Trophoblast cell (in vitro differentiated cells and primary cell): ENCODE measurements at regions not wholly inside any gene's neighbourhood (a gene's known extent, or its start where the extent isn't known, plus 50 kb on each side); places are given as distances from the start of the nearest gene placed in this dataset.
A peak's percentile ranks its signal among the peaks of the same experiment; 100 is the strongest.

Source experiments
- DNase-seq, 2 donors: peaks; one replicate each; pipeline ENCODE4 v3.0.0-alpha.2; 2016
- H2AFZ ChIP-seq: 2 replicates; pipeline ENCODE4 v1.6.1; 2013; ENCODE audit warnings: low read length, moderate library complexity, mild to moderate bottlenecking; ENCODE audit not compliant: insufficient read depth, poor library complexity
- H2AK5ac ChIP-seq: 2 replicates; pipeline ENCODE4 v1.6.1; 2013; ENCODE audit warnings: mild to moderate bottlenecking, low read length
- H2BK120ac ChIP-seq: 2 replicates; pipeline ENCODE4 v1.6.1; 2013; ENCODE audit warnings: low read length, mild to moderate bottlenecking, moderate library complexity; ENCODE audit not compliant: insufficient read depth, poor library complexity
- H2BK12ac ChIP-seq: 2 replicates; pipeline ENCODE4 v1.6.1; 2013; ENCODE audit warnings: mild to moderate bottlenecking, low read length, moderate library complexity
- H2BK5ac ChIP-seq: 2 replicates; pipeline ENCODE4 v1.6.1; 2013; ENCODE audit warnings: low read length, low read depth, moderate library complexity, mild to moderate bottlenecking; ENCODE audit not compliant: poor library complexity
- H3K14ac ChIP-seq: 2 replicates; pipeline ENCODE4 v1.6.1; 2013; ENCODE audit warnings: mild to moderate bottlenecking, low read length
- H3K18ac ChIP-seq: 2 replicates; pipeline ENCODE4 v1.6.1; 2013; ENCODE audit warnings: mild to moderate bottlenecking, low read length
- H3K23ac ChIP-seq: 2 replicates; pipeline ENCODE4 v1.6.1; 2013; ENCODE audit warnings: low read length
- H3K27ac ChIP-seq: 2 replicates; pipeline ENCODE4 v1.5.1; 2013; ENCODE audit warnings: low read depth, mild to moderate bottlenecking, inconsistent platforms, low read length, moderate library complexity
- H3K27me3 ChIP-seq: 2 replicates; pipeline ENCODE4 v1.6.1; 2013; ENCODE audit warnings: inconsistent platforms, mild to moderate bottlenecking, low read length, moderate library complexity; ENCODE audit not compliant: insufficient read depth
- H3K36me3 ChIP-seq, 2 experiments: 1 replicate in 1 of 2; 2 replicates in 1 of 2; pipeline ENCODE4 v1.6.1; 2013; ENCODE audit warnings: low read length in 2 of 2, mild to moderate bottlenecking in 2 of 2, moderate library complexity in 1 of 2; ENCODE audit not compliant: insufficient read depth in 2 of 2, control insufficient read depth in 1 of 2
- H3K4ac ChIP-seq: 2 replicates; pipeline ENCODE4 v1.6.1; 2013; ENCODE audit warnings: low read depth, mild to moderate bottlenecking, low read length, moderate library complexity
- H3K4me1 ChIP-seq, 2 experiments: 1 replicate in 1 of 2; 2 replicates in 1 of 2; pipeline ENCODE4 v1.6.1; 2013; ENCODE audit warnings: low read length in 2 of 2, mild to moderate bottlenecking in 2 of 2, moderate library complexity in 1 of 2; ENCODE audit not compliant: insufficient read depth in 2 of 2, control insufficient read depth in 1 of 2
- H3K4me2 ChIP-seq: 2 replicates; pipeline ENCODE4 v1.6.1; 2013; ENCODE audit warnings: inconsistent platforms, mild to moderate bottlenecking, low read length, moderate library complexity
- H3K4me3 ChIP-seq: 2 replicates; pipeline ENCODE4 v1.5.1; 2013; ENCODE audit warnings: mild to moderate bottlenecking, low read depth, low read length, inconsistent platforms
- H3K79me1 ChIP-seq: one replicate; pipeline ENCODE4 v1.6.1; 2013; ENCODE audit warnings: low read length
- H3K79me2 ChIP-seq: 2 replicates; pipeline ENCODE4 v1.6.1; 2013; ENCODE audit warnings: low read length, mild to moderate bottlenecking; ENCODE audit not compliant: control insufficient read depth, insufficient read depth, poor library complexity
- H3K9ac ChIP-seq: 2 replicates; pipeline ENCODE4 v1.6.1; 2013; ENCODE audit warnings: mild to moderate bottlenecking, low read length
- H3K9me3 ChIP-seq: 2 replicates; pipeline ENCODE4 v1.6.1; 2013; ENCODE audit warnings: low read depth, mild to moderate bottlenecking, control low read depth, inconsistent platforms, low read length; ENCODE audit not compliant: insufficient read depth
- H4K12ac ChIP-seq: 2 replicates; pipeline ENCODE4 v1.6.1; 2013; ENCODE audit warnings: low read depth, mild to moderate bottlenecking, low read length, moderate library complexity
- H4K8ac ChIP-seq: 2 replicates; pipeline ENCODE4 v1.6.1; 2013; ENCODE audit warnings: low read depth, mild to moderate bottlenecking, low read length, moderate library complexity
- H4K91ac ChIP-seq: one replicate; pipeline ENCODE4 v1.6.1; 2013; ENCODE audit warnings: low read depth, mild to moderate bottlenecking, low read length, moderate library complexity
- WGBS: extraction: QIAGEN DNeasy Blood & Tissue Kit; methylation state at CpG from one replicate; pipeline ENCODE4 v1.1.7; 2013; ENCODE audit warnings: missing lambda C conversion rate; ENCODE audit not compliant: insufficient read length, insufficient coverage; ENCODE audit errors: extremely low coverage; 5-methylcytosine and 5-hydroxymethylcytosine counted together

DNA sequence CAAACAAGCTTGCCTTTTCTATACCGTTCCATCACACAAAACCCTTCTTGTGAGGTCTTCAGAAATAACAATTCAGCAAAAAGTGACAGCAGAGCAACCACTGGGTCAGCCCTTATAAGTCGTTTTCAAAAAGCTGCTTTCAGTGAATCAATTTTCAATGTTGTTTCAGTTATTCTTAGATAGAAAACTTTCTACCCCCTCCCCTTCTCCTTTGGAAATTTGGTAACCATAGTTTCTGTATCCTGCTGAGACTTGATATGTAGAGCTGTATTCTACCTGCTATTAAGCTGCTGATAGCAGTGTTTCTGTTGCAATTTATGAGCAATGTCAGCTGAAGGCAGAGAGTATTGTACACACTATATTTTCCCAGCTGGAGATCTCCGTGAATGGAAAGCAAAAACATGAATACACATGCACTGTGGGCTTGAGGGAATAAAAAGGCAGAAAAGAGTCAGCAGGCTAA lies 75.7 kb downstream of the ZNF608 start:
- Histone ChIP-seq H3K4me3 (no peak overlapping the region), H3K79me2 (no peaks in the 10 kb centered on the region), H3K9ac (no peak overlapping the region), H2AK5ac (no peak overlapping the region), H3K27me3 (no peaks in the 10 kb centered on the region), H3K79me1 (no peaks in the 10 kb centered on the region), H4K8ac (no peak overlapping the region), H3K4ac (no peak overlapping the region), H3K18ac (no peak overlapping the region), H3K27ac (no peak overlapping the region), H2BK12ac (no peak overlapping the region), H2BK120ac (no peak overlapping the region), H4K12ac (no peak overlapping the region), H3K4me1 (no peaks in the 10 kb centered on the region), H2BK5ac (no peak overlapping the region), H3K36me3 (no peaks in the 10 kb centered on the region), H3K23ac (no peak overlapping the region), H4K91ac (no peak overlapping the region), H2AFZ (no peak overlapping the region), H3K14ac (no peak overlapping the region), H3K9me3 (no peaks in the 10 kb centered on the region), H3K4me2 (no peak overlapping the region)
- no CpG with 5 or more reads among the region's 3 CpGs for WGBS
- no peak for DNase-seq

DNA sequence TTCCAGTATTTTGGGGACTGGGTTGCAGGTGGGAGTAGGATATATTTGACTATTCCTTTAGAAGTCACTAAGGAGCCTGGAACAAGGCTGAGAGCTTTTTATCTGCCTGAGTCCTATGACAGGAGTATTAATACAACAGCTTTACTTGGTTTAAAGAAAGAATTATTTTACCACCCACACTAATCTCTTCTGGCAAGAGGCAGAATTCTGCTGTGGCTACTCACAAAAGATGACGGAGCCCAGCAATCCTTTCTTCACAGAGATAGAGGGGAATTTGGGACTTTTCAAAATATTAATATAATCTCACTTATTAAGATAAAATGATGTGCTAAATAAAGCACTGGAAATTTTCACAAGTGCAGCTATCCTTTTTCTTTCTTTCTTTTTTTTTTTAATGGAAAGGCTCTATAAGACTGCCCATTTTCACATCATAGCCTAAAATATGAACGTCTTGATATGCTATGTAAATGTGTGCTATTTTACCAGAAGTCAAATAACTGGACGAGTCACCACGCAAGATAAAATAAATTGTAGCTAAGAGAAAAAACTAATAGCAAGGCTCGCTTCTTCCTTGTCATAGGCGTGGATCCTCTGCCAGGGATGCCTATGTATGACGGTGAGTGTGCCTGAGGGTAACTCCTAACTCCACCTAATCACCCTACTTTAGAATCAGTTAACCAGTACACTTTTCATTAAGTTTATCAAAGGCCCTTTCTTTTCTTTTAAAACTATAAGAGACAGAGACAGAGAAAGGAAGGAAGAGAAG lies 76.3 kb downstream of the ZNF608 start:
- Histone ChIP-seq H3K79me2 (no peaks in the 10 kb centered on the region), H3K4me1 (peaks cover 0 to 2% of the 10 kb centered on the region in 2 experiments), H3K18ac (no peak overlapping the region), H3K4ac (no peak overlapping the region), H4K91ac (no peak overlapping the region), H2AFZ (no peak overlapping the region), H3K27me3 (no peaks in the 10 kb centered on the region), H3K36me3 (no peaks in the 10 kb centered on the region), H3K79me1 (no peaks in the 10 kb centered on the region), H4K12ac (no peak overlapping the region), H3K4me2 (no peak overlapping the region), H3K23ac (no peak overlapping the region), H2BK5ac (no peak overlapping the region), H2AK5ac (no peak overlapping the region), H4K8ac (no peak overlapping the region), H3K4me3 (no peak overlapping the region), H2BK12ac (no peak overlapping the region), H3K9me3 (no peaks in the 10 kb centered on the region), H3K27ac (no peak overlapping the region), H3K14ac (no peak overlapping the region), H3K9ac (no peak overlapping the region), H2BK120ac (no peak overlapping the region)
- no peak for DNase-seq
- WGBS: no CpG with 5 or more reads among the region's 7 CpGs

DNA sequence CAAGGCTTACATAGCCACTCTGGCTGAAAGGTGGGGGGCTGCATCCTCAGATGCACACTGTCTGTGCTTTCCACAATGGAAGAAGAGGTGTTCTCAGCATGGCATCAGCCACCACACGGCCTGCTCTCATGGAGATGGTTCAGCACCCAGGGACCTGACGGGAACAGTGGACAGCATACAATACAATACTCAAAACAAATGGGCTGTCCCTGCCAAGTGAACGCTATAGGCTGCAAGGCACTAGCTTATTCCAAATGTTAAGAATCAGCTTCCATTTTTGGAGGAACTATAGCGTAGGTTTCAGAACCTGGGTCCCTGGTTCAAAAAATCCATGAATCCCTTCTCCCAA lies 77.2 kb downstream of the ZNF608 start:
- H2AK5ac ChIP-seq: no peak overlapping the region
- no CpG with 5 or more reads among the region's 4 CpGs for WGBS
- H3K79me2 ChIP-seq: no peaks in the 10 kb centered on the region
- H3K36me3 ChIP-seq: no peaks in the 10 kb centered on the region
- no peak overlapping the region for H3K4ac ChIP-seq
- no peak overlapping the region for H2BK12ac ChIP-seq
- no peaks in the 10 kb centered on the region for H3K27me3 ChIP-seq
- H4K8ac ChIP-seq: no peak overlapping the region
- no peak overlapping the region for H2BK120ac ChIP-seq
- no peak overlapping the region for H4K91ac ChIP-seq
- no peak overlapping the region for H3K14ac ChIP-seq
- H3K23ac ChIP-seq: no peak overlapping the region
- no peak overlapping the region for H3K27ac ChIP-seq
- no peak overlapping the region for H3K4me3 ChIP-seq
- no peak for DNase-seq
- H3K4me1 ChIP-seq: peaks cover 4 to 5% of the 10 kb centered on the region in 2 experiments
- H4K12ac ChIP-seq: no peak overlapping the region
- H3K4me2 ChIP-seq: no peak overlapping the region
- H2AFZ ChIP-seq: no peak overlapping the region
- H3K79me1 ChIP-seq: no peaks in the 10 kb centered on the region
- H3K9me3 ChIP-seq: no peaks in the 10 kb centered on the region
- H2BK5ac ChIP-seq: no peak overlapping the region
- H3K18ac ChIP-seq: no peak overlapping the region
- H3K9ac ChIP-seq: no peak overlapping the region

DNA sequence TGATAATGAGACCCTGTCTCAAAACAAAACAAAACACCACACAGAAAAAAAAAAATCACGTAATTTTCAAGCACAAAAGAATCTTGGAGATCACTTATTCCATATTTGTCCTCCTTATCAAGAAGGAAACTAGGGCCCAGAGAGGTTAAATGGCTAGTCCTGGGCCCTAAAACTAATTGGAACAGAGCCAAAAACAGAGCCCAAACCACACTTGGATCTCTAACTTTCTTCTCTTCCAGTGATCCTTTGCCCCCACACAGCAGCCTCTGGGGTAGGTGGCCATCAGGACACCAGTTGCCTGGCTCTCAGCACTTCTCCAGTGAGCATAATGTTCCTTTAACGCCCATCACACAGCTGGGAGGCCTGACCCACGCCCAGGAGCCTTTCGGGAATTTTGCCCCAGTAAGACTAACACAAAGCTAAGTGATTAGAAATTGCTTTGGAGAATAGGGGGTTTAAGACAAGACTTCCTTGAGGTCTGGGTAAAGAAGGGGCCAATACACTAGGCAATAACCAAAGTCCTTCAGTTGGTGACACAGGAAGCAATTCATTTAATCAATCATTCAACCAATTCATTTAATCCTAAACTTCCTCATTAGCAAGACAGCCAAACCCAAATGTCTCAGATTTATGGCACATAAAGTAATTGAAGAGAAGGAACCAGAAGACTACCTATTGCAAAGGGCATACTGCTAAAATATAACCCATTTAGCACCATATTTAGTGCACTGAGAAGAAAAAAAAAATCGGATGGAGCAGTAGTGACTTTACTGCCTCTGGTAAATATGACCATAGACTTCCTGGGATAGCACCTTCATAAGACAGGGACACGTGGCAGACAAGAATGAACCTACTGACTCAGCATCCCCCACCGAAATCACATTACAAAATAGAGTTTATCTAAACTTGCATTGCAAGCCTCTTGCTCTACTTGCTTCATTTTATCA lies 77.8 kb downstream of the ZNF608 start:
- Histone ChIP-seq H3K23ac (no peak overlapping the region), H3K14ac (peak overlapping the region; percentile 29)

More for the DNA sequence above, 77.8 kb downstream of the ZNF608 start:
- H2BK120ac ChIP-seq: no peak overlapping the region
- no peak overlapping the region for H4K91ac ChIP-seq
- no peak overlapping the region for H2BK5ac ChIP-seq
- H3K79me1 ChIP-seq: no peaks in the 10 kb centered on the region
- H3K9me3 ChIP-seq: no peaks in the 10 kb centered on the region
- no peak for DNase-seq
- no peaks in the 10 kb centered on the region for H3K79me2 ChIP-seq
- peak overlapping the region; percentile 87 for H2BK12ac ChIP-seq
- H3K4me1 ChIP-seq: peaks cover 4 to 5% of the 10 kb centered on the region in 2 experiments
- H2AK5ac ChIP-seq: peak overlapping the region; percentile 35
- no peak overlapping the region for H3K9ac ChIP-seq
- H4K12ac ChIP-seq: no peak overlapping the region
- H3K4me2 ChIP-seq: no peak overlapping the region
- H3K27ac ChIP-seq: no peak overlapping the region
- no CpG with 5 or more reads among the region's 7 CpGs for WGBS
- H3K4me3 ChIP-seq: no peak overlapping the region
- peak overlapping the region; percentile 86 for H3K18ac ChIP-seq
- no peaks in the 10 kb centered on the region for H3K27me3 ChIP-seq
- no peak overlapping the region for H3K4ac ChIP-seq
- no peak overlapping the region for H2AFZ ChIP-seq
- no peak overlapping the region for H4K8ac ChIP-seq
- H3K36me3 ChIP-seq: no peaks in the 10 kb centered on the region
